ENCODE measurements at regions not wholly inside any gene's neighbourhood (a gene's known extent, or its start where the extent isn't known, plus 50 kb on each side); places are given as distances from the start of the nearest gene placed in this dataset.

- TF ChIP-seq, protein P1, sequence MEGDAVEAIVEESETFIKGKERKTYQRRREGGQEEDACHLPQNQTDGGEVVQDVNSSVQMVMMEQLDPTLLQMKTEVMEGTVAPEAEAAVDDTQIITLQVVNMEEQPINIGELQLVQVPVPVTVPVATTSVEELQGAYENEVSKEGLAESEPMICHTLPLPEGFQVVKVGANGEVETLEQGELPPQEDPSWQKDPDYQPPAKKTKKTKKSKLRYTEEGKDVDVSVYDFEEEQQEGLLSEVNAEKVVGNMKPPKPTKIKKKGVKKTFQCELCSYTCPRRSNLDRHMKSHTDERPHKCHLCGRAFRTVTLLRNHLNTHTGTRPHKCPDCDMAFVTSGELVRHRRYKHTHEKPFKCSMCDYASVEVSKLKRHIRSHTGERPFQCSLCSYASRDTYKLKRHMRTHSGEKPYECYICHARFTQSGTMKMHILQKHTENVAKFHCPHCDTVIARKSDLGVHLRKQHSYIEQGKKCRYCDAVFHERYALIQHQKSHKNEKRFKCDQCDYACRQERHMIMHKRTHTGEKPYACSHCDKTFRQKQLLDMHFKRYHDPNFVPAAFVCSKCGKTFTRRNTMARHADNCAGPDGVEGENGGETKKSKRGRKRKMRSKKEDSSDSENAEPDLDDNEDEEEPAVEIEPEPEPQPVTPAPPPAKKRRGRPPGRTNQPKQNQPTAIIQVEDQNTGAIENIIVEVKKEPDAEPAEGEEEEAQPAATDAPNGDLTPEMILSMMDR (IDR thresholded peaks at IDR 0.05; ENCODE audit: low read length): no peak
- no peak for TF ChIP-seq EZH2 (IDR thresholded peaks at IDR 0.05; ENCODE audit: borderline replicate concordance, low read length)
Observed at GRCh38 chr10:94043431-94043990, 49.8 kb downstream of the PLCE1 start.

All from OCI-LY1 (cell line).